ENCODE measurements at regions not wholly inside any gene's neighbourhood (a gene's known extent, or its start where the extent isn't known, plus 50 kb on each side); places are given as distances from the start of the nearest gene placed in this dataset.
"Not testable (repeated sequence)": the region's sequence is repeated elsewhere in the genome, so short reads cannot be mapped to it uniquely, and the experiment has no call there.

GRCh38 chr21:22374218-22374969, 1376.2 kb downstream of the NCAM2 start:
- Histone ChIP-seq H3K27ac (ENCODE audit: low read length) (no peak overlapping the region), H4K20me1 (ENCODE audit: insufficient read depth, low read length) (no peaks in the 10 kb centered on the region), H3K36me3 (replicated peaks; ENCODE audit: low read depth, low read length) (no peaks in the 10 kb centered on the region), H3K9me3 (ENCODE audit: insufficient read depth, low read length) (no peaks in the 10 kb centered on the region), H3K4me3 (ENCODE audit: low read length) (no peak overlapping the region), H3K27me3 (ENCODE audit: low read depth, low read length) (no peaks in the 10 kb centered on the region), H3K4me1 (ENCODE audit: low read length) (no peaks in the 10 kb centered on the region), H3K9ac (ENCODE audit: low read length) (no peak overlapping the region), H2AFZ (ENCODE audit: low read depth, low read length) (no peak overlapping the region), H3K79me2 (ENCODE audit: low read length) (no peaks in the 10 kb centered on the region), H3K4me2 (ENCODE audit: low read length) (no peak overlapping the region)
- TF ChIP-seq CTCF (IDR thresholded peaks at IDR 0.05; ENCODE audit: low read depth, low read length) (no peak), EZH2phosphoT487 (IDR thresholded peaks at IDR 0.05; ENCODE audit: low read depth) (no peak)

GRCh38 chr21:22377795-22378194, 1379.6 kb downstream of the NCAM2 start:
- H3K9me3 ChIP-seq (ENCODE audit: insufficient read depth, low read length) = not testable (repeated sequence)

GRCh38 chr21:22393324-22393723, 1395.1 kb downstream of the NCAM2 start:
- no peaks in the 10 kb centered on the region for H3K36me3 ChIP-seq (replicated peaks; ENCODE audit: low read depth, low read length)
- H3K79me2 ChIP-seq (ENCODE audit: low read length) = no peaks in the 10 kb centered on the region
- H4K20me1 ChIP-seq (ENCODE audit: insufficient read depth, low read length) = no peaks in the 10 kb centered on the region
- H3K9ac ChIP-seq (ENCODE audit: low read length) = no peak overlapping the region
- TF ChIP-seq EZH2phosphoT487 (IDR thresholded peaks at IDR 0.05; ENCODE audit: low read depth) (no peak), CTCF (IDR thresholded peaks at IDR 0.05; ENCODE audit: low read depth, low read length) (no peak)
- H3K4me3 ChIP-seq (ENCODE audit: low read length) = no peak overlapping the region
- H2AFZ ChIP-seq (ENCODE audit: low read depth, low read length) = no peak overlapping the region
- H3K27me3 ChIP-seq (ENCODE audit: low read depth, low read length) = no peaks in the 10 kb centered on the region
- H3K4me2 ChIP-seq (ENCODE audit: low read length) = no peak overlapping the region
- H3K27ac ChIP-seq (ENCODE audit: low read length) = no peak overlapping the region
- no peaks in the 10 kb centered on the region for H3K9me3 ChIP-seq (ENCODE audit: insufficient read depth, low read length)
- H3K4me1 ChIP-seq (ENCODE audit: low read length) = 0 out of 2 replicates have a peak, but pooled peaks cover 4% of the 10 kb centered on the region

More at GRCh38 chr21:22377795-22378194, 1379.6 kb downstream of the NCAM2 start:
- H3K4me1 ChIP-seq (ENCODE audit: low read length); H4K20me1 ChIP-seq (ENCODE audit: insufficient read depth, low read length); H3K27ac ChIP-seq (ENCODE audit: low read length); H3K79me2 ChIP-seq (ENCODE audit: low read length); H2AFZ ChIP-seq (ENCODE audit: low read depth, low read length); H3K9ac ChIP-seq (ENCODE audit: low read length); H3K4me3 ChIP-seq (ENCODE audit: low read length); H3K4me2 ChIP-seq (ENCODE audit: low read length); H3K27me3 ChIP-seq (ENCODE audit: low read depth, low read length); H3K36me3 ChIP-seq (replicated peaks; ENCODE audit: low read depth, low read length): not testable (repeated sequence)

GRCh38 chr21:22395965-22396364, 1397.8 kb downstream of the NCAM2 start:
- no peaks in the 10 kb centered on the region for H3K9me3 ChIP-seq (ENCODE audit: insufficient read depth, low read length)
- H3K79me2 ChIP-seq (ENCODE audit: low read length) = no peaks in the 10 kb centered on the region
- H3K4me2 ChIP-seq (ENCODE audit: low read length) = no peak overlapping the region
- H3K36me3 ChIP-seq (replicated peaks; ENCODE audit: low read depth, low read length) = no peaks in the 10 kb centered on the region
- no peak overlapping the region for H2AFZ ChIP-seq (ENCODE audit: low read depth, low read length)
- H3K27ac ChIP-seq (ENCODE audit: low read length) = no peak overlapping the region
- no peak overlapping the region for H3K4me3 ChIP-seq (ENCODE audit: low read length)
- TF ChIP-seq EZH2phosphoT487 (IDR thresholded peaks at IDR 0.05; ENCODE audit: low read depth) = no peak
- no peak for TF ChIP-seq CTCF (IDR thresholded peaks at IDR 0.05; ENCODE audit: low read depth, low read length)
- no peak overlapping the region for H3K9ac ChIP-seq (ENCODE audit: low read length)
- 0 out of 2 replicates have a peak, but pooled peaks cover 4% of the 10 kb centered on the region for H3K4me1 ChIP-seq (ENCODE audit: low read length)
- H3K27me3 ChIP-seq (ENCODE audit: low read depth, low read length) = no peaks in the 10 kb centered on the region
- H4K20me1 ChIP-seq (ENCODE audit: insufficient read depth, low read length) = no peaks in the 10 kb centered on the region

Data from OCI-LY3 (cell line).